HG03039 (cell line): ENCODE measurements at regions not wholly inside any gene's neighbourhood (a gene's known extent, or its start where the extent isn't known, plus 50 kb on each side); places are given as distances from the start of the nearest gene placed in this dataset.
"Not testable (repeated sequence)": the region's sequence is repeated elsewhere in the genome, so short reads cannot be mapped to it uniquely, and the experiment has no call there.

Experiments used
- ATAC-seq: cut with Tn5 transposase; IDR thresholded peaks from one replicate; pipeline ENCODE4 v1.9.1; 2021; ENCODE audit warnings: mild to moderate bottlenecking, moderate library complexity; ENCODE audit not compliant: unreplicated experiment

- ATAC-seq = no peak
Measured at GRCh38 chr6:85035766-85036165, 271.4 kb upstream of the TBX18 start.

- no peak for ATAC-seq
Measured at GRCh38 chr6:85033547-85033946, 269.1 kb upstream of the TBX18 start.

GRCh38 chr6:85026021-85026420 is 261.6 kb upstream of the TBX18 start:
- ATAC-seq = no peak

GRCh38 chr6:85023721-85024120 is 259.3 kb upstream of the TBX18 start:
- ATAC-seq = no peak

- no peak for ATAC-seq
Measured at GRCh38 chr6:85017352-85017751, 253.0 kb upstream of the TBX18 start.

GRCh38 chr6:85016726-85017125 is 252.3 kb upstream of the TBX18 start:
- ATAC-seq = no peak

GRCh38 chr6:85015396-85015990 is 251.1 kb upstream of the TBX18 start:
- no peak for ATAC-seq

- no peak for ATAC-seq
Measured at GRCh38 chr6:85010865-85011264, 246.5 kb upstream of the TBX18 start.

GRCh38 chr6:85008296-85009009 is 244.1 kb upstream of the TBX18 start:
- no peak for ATAC-seq

GRCh38 chr6:85006362-85006761 is 242.0 kb upstream of the TBX18 start:
- no peak for ATAC-seq

- ATAC-seq = no peak
Measured at GRCh38 chr6:85005494-85005893, 241.1 kb upstream of the TBX18 start.

GRCh38 chr6:85004361-85004995 is 240.1 kb upstream of the TBX18 start:
- ATAC-seq = no peak

GRCh38 chr6:85002847-85003246 is 238.4 kb upstream of the TBX18 start:
- no peak for ATAC-seq

- no peak for ATAC-seq
Measured at GRCh38 chr6:85000001-85000400, 235.6 kb upstream of the TBX18 start.

GRCh38 chr6:84998223-84998622 is 233.8 kb upstream of the TBX18 start:
- no peak for ATAC-seq

- not testable (repeated sequence) for ATAC-seq
Measured at GRCh38 chr6:84988766-84989165, 224.4 kb upstream of the TBX18 start.

GRCh38 chr6:84985490-84985889 is 221.1 kb upstream of the TBX18 start:
- ATAC-seq = not testable (repeated sequence)

GRCh38 chr6:84979541-84979940 is 215.1 kb upstream of the TBX18 start:
- ATAC-seq = no peak

GRCh38 chr6:84977363-84977705 is 212.9 kb upstream of the TBX18 start:
- ATAC-seq = no peak

- no peak for ATAC-seq
Measured at GRCh38 chr6:84976526-84977362, 212.3 kb upstream of the TBX18 start.

GRCh38 chr6:84975316-84975715 is 210.9 kb upstream of the TBX18 start:
- ATAC-seq = no peak

GRCh38 chr6:84973606-84974005 is 209.2 kb upstream of the TBX18 start:
- ATAC-seq = no peak
